ENCODE measurements at regions not wholly inside any gene's neighbourhood (a gene's known extent, or its start where the extent isn't known, plus 50 kb on each side); places are given as distances from the start of the nearest gene placed in this dataset.

- no peak for DNase-seq (ENCODE audit: low read depth in 4 of 4, low spot score in 1 of 4)
Measured at GRCh38 chr15:39228889-39229288, 352.0 kb upstream of the THBS1 start.

- no peak for DNase-seq (ENCODE audit: low read depth in 4 of 4, low spot score in 1 of 4)
Measured at GRCh38 chr15:39230205-39230907, 350.5 kb upstream of the THBS1 start.

- DNase-seq (ENCODE audit: low read depth in 4 of 4, low spot score in 1 of 4), result no peak
Measured at GRCh38 chr15:39230908-39231285, 350.0 kb upstream of the THBS1 start.

- no peak for DNase-seq (ENCODE audit: low read depth in 4 of 4, low spot score in 1 of 4)
Measured at GRCh38 chr15:39232512-39232911, 348.4 kb upstream of the THBS1 start.

DNA sequence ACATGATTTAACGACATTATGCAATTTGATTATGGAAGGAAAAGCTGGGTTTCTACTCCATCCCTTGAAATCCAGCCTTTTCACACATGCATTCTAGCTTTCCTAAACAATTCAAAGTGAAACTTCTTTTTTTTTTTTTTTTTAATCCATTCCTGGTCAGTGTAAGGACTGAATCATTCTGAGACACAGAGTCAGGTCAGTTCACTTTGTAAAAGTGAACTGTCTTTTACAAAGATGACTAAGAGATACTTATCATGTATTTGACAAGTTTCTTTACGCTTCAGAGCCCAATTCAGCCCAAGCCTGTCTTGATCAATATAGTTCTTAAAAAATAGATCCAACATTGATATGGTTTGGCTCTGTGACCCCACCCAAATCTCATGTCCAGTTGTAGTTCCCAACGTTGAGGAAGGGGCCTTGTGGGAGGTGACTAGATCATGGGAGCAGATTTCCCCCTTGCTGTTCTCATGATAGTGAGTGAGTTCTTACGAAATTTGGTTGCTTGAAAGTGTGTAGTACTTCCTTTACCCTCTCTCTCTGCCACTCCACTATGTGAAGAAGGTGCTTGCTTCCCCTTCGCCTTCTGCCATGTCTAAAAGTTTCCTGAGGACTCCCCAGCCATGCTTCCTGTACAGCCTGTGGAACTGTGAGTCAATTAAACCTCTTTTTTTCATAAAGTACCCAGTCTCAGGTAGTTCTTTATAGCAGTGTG is 345.6 kb upstream of the THBS1 start:
- DNase-seq (ENCODE audit: low read depth in 4 of 4, low spot score in 1 of 4), result no peak

- DNase-seq (ENCODE audit: low read depth in 4 of 4, low spot score in 1 of 4), result no peak
Measured at GRCh38 chr15:39236375-39236774, 344.5 kb upstream of the THBS1 start.

DNA sequence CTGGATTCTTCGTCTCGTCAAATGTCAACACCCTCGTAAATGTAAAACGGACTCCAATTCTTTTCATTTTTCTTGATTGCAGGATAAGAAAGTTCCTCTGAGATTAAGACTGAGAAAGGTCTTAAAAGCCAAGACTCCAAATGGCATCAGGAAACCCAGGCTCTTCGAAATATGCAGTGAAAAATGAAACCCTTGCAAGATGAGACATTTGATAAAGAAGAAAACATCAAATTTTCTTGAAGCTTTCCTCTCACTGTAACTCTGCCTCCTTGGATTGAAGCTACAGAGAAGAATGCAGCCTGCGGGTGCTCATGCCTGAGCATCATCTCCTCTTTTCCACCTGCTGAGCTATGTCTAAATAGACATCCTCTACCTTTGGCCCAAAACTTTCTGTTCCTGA is 342.4 kb upstream of the THBS1 start:
- no peak for DNase-seq (ENCODE audit: low read depth in 4 of 4, low spot score in 1 of 4)

DNA sequence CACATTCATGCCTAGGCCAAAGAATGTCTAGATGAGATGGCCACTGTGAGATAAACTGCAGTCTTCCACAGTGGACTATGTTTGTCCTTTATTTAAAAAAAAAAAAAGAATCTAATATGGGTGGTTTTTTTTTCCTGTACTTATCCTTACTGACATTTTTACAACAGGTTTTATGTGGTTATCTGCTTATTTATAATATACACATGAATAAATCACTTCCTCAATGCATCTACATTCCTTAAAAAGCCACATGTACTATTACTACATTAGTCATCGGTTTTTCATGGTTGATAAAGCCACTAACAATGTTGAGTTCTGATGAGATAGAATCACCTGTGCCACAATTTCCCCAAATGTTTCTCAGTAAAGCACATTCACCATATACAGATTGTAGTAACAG is 341.3 kb upstream of the THBS1 start:
- no peak for DNase-seq (ENCODE audit: low read depth in 4 of 4, low spot score in 1 of 4)

- no peak for DNase-seq (ENCODE audit: low read depth in 4 of 4, low spot score in 1 of 4)
Measured at GRCh38 chr15:39242345-39242744, 338.5 kb upstream of the THBS1 start.

DNA sequence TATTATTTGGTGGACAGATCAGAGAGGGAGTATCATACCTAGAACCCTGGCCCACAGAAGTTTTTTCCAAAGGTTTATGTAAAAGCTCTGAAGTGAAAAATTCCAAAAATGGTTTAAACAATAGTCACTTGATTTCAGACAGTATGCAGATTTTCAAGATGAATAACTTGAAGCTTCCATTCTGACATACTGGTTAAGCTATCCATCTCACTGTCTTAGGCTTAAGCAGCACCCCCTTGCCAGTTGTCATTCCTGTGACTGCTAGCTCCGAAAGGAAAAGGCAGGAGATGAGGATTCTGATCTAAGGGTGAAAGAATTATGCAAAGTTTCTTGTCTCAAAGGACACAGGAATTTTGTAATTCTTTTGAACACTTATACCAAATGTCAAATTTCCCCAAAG is 337.5 kb upstream of the THBS1 start:
- no peak for DNase-seq (ENCODE audit: low read depth in 4 of 4, low spot score in 1 of 4)

DNA sequence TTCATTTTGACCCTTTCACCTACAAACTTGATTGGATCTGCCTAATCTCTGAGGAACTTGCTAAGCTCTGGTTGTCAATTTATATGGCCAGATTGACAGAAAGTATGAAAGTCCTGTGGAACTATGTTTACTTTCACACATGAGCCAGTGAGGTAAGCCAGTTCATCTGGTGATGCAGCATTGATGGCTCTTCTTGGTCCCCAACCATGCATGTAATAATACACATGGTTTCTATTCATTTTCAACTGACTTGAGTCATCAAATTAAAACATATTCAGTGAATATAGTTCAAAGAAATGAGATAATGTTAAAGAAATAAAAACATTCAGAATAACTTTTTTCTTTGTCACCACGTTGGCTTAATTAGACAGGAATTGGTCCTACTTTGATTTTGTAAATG is 336.1 kb upstream of the THBS1 start:
- no peak for DNase-seq (ENCODE audit: low read depth in 4 of 4, low spot score in 1 of 4)

- no peak for DNase-seq (ENCODE audit: low read depth in 4 of 4, low spot score in 1 of 4)
Measured at GRCh38 chr15:39246523-39246922, 334.4 kb upstream of the THBS1 start.

DNA sequence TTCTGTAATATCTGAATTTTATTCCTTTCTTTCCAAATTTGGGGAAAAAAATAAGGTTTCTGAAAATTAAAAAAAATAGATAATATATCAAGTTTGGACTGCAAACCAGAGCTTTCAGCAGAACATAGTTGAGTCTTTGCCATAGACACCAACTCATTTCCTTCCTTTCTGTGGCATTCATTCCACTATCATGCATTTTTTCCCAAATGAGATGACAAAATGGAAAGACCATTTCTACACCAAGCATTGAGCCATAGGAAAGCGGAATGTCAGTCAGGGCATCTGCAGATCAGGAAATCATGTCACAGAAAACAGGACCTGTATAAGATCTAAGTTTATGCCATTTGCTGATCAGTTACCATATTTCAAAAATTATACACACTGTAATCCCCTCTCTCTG is 333.3 kb upstream of the THBS1 start:
- no peak for DNase-seq (ENCODE audit: low read depth in 4 of 4, low spot score in 1 of 4)

DNA sequence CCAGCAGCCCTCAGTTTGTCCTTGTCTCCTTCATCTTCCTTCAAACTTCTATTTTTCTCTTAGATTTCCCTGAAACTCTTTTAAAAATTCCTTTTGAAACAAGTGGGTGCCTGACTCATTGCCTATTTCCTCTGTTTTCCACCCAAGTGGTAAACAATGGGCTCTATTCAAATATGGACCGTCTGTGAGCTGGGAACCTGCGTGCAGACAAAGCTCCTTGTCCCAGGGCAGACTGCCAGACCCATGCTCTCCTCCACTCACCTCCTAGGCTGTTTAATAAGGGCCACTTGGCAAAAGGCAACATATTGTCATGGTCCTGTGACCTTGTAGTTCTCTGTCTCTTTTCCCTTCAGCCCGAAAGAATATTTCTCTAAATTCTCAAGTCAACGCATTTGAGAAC is 332.7 kb upstream of the THBS1 start:
- no peak for DNase-seq (ENCODE audit: low read depth in 4 of 4, low spot score in 1 of 4)

DNA sequence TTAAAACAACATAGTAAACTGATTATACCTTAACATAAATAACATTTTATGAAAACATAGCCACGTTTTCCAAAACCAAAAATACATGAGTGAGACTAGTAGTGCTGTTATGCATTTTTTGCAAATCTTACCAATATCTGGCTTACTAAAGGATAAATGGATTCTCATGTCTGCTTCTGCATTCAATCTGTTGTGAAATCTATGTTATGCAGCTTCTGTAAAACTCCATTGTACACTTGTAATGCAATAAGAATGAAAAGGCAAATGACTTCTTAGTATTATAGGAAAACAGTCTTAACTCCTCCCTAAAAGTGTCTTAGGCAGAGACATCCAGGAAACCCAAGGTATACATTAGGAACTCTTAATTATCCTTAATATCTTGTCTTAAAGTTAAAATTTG is 330.9 kb upstream of the THBS1 start:
- no peak for DNase-seq (ENCODE audit: low read depth in 4 of 4, low spot score in 1 of 4)

DNA sequence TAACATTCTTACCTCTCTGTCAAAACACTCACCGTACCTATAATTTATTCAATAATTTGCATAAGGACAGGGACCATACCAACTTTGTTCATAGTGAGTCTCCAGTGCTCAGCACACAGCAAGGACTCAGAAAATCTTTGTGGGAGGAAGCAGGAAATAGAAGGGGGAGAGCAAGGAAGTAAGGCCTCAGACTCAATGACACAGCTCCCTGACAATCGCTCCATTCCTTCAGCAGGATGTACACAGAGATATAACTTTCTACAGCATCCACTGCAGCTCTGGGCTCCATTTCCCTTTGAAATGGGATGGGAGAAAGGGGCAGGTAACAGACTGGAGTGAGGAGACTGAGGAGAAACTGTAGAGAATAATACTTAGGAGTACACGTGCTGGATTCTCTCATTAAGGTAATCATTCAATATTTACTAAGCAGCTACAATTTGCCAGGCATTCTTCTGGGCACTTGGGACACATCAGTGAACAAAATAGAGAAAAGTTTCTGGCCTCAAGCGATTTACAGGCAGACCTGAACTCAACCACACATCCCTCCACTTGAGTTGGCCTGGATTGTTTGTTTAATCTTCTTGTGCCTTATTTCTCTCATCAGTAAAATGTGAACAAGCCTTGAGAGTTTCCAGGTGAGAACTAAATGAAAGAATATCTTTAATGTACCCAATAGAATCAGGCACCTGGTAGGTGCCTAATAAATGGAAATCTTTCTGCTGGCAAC is 330.3 kb upstream of the THBS1 start:
- DNase-seq (ENCODE audit: low read depth in 4 of 4, low spot score in 1 of 4), result no peak

DNA sequence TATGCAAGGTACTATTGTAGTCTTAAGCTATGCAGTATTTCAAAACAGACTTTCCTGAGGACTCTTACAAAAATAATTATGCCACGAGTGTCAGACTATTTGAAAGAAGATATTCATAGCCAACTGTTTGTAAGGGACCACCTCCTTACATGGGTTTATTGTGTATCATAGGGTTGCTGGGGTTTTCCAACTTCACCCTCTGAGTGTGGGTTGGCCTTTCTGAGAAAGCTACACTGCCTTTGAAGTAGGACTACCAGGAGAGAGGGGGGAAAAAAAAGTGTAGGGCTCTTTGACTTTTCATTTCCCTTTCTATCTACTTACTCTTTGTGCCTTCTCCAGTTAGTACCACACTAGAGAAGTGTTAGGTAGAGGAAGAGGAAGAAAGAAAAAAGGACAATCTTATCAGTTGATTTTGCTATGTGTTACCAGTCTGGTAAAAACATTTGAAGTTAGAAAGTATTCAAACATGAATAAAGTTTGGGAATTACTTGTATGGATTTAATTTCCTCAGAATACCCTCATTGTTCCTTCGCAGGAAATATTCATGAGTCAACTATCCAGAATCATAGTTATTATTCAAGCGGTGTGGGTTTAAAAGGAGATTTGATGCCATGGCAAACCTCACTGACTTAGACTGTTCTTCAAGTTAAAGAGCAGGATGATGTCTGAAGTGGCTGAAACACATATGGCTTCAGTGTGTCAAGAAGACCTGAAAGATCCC is 329.3 kb upstream of the THBS1 start:
- no peak for DNase-seq (ENCODE audit: low read depth in 4 of 4, low spot score in 1 of 4)

- no peak for DNase-seq (ENCODE audit: low read depth in 4 of 4, low spot score in 1 of 4)
Measured at GRCh38 chr15:39252134-39252470, 328.8 kb upstream of the THBS1 start.

- DNase-seq (ENCODE audit: low read depth in 4 of 4, low spot score in 1 of 4), result no peak
Measured at GRCh38 chr15:39253552-39253951, 327.3 kb upstream of the THBS1 start.

GRCh38 chr15:39254181-39254580 is 326.7 kb upstream of the THBS1 start:
- no peak for DNase-seq (ENCODE audit: low read depth in 4 of 4, low spot score in 1 of 4)

GRCh38 chr15:39255760-39256159 is 325.1 kb upstream of the THBS1 start:
- no peak for DNase-seq (ENCODE audit: low read depth in 4 of 4, low spot score in 1 of 4)

GRCh38 chr15:39260391-39260790 is 320.5 kb upstream of the THBS1 start:
- no peak for DNase-seq (ENCODE audit: low read depth in 4 of 4, low spot score in 1 of 4)

All from stimulated activated CD4-positive, alpha-beta T cell treated with anti-CD3 and anti-CD28 coated beads, Interleukin-1b, Interleukin-23, amount 100 ng/mL, for 24 hours (primary cell).